Amygdala (tissue), 56 donors: ENCODE measurements at regions not wholly inside any gene's neighbourhood (a gene's known extent, or its start where the extent isn't known, plus 50 kb on each side); places are given as distances from the start of the nearest gene placed in this dataset.
"Not testable (repeated sequence)": the region's sequence is repeated elsewhere in the genome, so short reads cannot be mapped to it uniquely, and the experiment has no call there.

ENCODE experiments used
- DNase-seq, 56 donors: peaks; one replicate each; lab custom pipeline; 2025; lab: John Stamatoyannopoulos, UW

DNA sequence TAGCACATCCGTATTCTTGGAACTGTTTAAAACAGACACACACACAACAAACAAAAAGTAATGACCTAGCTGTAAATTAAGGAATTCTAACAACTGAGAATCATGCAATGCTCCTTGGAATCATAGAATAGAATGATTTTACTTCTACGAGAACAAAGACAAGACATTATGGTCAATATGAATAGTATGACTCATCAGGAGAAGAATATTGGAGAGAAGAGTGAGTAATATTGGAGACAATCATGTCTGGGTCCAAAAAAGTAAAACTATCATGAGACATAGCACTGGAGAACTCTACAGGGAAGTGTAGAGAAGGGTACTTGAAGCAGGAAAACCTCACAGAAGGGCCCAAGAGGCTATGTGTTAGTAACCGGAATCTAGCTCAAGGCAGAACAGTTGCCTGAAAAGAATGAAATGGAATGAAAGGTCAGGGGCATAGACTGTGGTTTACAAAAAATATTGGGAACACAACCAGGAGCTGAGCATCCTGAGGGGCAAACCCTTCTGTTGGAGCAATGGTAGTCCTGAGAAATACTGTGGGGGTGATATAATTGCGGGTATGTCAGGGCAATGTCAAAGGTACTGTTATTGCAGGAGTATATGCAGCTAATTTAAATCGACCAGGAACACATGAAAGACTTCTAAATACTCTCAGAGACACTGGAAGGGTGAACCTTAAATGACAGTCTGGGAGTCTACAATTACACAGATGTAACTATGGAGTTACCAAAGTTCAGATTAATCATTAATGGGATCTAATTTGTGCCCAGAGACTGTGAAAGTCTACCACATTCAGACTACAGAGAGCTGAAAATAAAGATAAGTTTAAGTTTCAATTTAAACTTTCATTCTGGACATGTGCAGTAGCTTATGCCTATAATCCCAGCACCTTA is 201.2 kb downstream of the BCHE start:
- no peak for DNase-seq

DNA sequence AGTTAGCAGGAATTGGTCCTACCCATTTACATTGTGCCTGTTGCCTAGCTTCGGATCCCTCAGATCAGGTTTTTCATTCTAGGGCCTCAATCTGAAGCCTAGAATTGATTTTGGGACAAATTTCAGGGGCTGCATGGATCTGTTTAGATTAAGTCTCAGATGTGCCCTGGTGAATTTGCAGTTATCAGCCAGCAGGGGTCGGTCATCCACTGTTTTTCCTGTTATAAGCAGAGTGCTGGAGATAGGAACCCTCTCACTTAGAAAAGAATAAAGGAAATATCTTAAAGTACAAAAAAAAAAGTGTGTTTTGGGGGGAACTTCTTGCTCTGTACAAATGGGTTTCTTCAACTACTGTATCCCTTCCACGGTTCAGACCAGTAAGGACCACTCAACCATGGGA is 212.5 kb downstream of the BCHE start:
- no peak for DNase-seq

DNA sequence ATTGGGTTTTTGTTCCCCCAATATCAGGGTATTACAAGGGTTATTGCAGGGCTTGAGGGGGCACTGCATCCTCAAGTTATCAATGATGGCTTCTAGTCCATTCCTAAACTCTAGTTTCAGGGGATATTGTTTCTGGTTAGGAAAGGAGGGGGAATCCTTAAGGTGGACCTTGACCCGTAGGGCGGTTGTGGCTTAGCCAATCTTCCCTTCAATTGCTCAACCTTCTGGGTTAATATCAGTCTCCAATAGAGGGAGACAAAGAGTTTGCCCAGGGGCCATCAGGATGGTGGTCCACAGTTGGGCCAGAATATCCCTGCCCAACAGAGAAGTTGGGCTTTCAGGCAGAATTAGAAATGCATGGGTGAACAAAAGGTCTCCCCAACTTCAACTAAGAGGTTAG is 214.9 kb downstream of the BCHE start:
- DNase-seq = no peak

DNA sequence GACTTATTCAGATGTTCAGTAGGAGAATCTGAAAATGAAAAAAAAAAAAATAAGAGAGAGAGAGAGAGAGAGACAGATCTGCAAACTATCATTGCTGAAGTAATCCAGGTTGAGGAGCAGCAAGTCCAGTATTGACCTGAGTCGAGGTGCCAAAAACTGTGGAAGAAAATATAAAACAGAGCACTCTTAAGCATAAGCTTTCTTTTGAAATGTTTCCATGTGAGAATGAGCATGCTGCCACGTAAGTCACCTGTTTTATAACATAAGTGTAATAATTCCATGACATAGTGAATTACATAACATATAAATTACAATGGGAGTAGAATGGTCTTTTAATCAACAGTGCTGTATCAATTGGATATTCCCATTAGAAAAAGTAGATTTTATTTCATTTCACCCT is 218.2 kb downstream of the BCHE start:
- no peak for DNase-seq

DNA sequence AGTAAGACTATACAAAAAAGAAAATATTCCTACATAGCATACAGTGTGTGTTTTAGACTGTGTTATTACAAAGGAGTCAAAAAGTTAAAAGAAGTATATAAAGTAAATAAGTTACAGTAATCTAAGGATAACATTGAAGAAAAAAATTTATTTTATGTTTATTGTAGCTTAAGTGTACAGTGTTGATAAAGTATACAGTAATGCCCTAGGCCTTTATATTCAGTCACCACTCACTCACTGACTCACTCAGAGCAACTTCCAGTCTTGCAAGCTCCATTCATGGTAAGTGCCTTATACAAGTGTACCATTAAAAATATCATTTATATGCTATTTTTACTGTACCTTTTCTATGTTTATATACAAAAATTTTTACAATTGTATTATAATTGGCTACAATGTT is 220.1 kb downstream of the BCHE start:
- DNase-seq = no peak

DNA sequence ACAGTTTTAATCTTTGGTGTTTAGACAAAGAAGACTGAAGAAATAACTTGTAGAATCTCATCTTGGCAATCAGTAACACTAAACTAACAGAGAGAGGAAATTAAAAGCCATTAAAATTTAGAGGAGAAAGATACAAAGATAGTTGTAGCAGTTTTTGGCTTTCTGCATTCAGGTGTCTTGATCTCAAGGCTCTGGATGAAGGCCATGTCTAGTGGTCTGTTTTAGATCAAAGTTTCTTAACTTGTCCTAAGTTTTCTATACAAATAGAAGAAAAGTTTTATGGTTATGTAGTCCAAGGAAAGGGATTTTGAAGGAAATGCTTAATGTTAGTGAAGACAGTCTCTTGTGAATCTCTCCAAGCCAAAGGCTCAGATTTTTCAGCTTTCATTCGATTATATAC is 222.9 kb downstream of the BCHE start:
- no peak for DNase-seq

DNA sequence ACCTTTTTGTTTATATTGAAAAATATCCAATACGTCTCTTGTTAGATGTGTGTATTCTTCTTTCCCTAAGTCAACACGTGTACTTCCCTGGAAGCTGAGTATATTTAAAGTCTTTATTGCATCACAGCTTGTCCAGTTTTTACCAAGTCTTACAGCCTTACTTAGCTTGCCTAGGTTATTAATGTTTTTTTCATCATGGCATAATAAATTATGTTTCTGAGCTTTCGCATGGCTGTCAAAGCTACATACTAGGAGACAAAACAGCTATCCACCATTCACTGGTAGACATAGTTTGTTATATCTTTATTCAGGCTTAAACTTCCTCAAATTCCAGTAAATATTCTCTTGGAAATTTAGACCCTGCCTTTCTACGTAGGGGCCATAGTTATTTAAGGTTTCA is 224.2 kb downstream of the BCHE start:
- no peak for DNase-seq

DNA sequence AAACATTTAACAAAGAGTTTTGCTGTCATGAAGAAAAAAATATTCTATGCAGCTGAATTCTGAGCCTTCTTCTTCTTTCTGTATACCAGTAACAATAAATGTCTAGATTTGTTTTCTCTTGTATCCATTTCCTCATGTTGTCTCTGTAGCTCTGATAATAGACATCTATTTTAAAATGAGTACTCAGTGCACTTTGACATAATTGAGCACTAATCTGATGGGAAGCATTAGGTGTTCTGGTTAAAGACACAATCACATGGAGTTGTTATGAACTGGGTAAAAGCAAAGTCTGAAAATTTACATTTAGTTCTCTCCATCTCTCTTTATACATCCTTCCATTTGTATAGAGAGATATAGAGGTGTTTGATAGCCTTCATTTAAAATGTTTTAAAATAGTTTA is 230.0 kb downstream of the BCHE start:
- no peak for DNase-seq

DNA sequence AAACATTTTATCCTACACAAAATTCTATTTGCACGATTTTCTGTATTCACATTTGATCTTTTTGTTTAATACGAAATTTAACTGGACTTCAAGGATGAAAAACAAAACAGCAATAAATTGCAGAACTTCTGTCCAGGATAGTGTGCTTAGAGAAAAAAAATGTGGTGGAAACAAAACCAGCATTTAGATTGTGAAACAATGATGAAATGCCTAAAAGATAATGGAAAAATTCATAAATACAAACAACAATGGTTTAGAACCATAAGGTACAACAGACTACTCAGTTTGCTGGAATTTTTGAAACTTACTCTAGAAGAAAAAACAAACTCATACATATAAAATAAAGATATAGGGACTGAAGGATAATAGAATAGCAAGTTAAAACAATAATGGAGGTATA is 234.0 kb downstream of the BCHE start:
- no peak for DNase-seq

DNA sequence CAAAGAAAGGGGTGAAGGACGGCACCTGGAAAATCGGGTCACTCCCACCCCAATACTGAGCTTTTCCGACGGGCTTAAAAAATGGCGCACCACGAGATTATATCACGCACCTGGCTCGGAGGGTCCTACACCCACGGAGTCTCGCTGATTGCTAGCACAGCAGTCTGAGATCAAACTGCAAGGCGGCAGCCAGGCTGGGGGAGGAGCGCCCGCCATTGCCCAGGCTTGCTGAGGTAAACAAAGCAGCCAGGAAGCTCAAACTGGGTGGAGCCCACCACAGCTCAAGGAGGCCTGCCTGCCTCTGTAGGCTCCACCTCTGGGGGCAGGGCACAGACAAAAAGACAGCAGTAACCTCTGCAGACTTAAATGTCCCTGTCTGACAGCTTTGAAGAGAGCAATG is 264.7 kb downstream of the BCHE start:
- not testable (repeated sequence) for DNase-seq

DNA sequence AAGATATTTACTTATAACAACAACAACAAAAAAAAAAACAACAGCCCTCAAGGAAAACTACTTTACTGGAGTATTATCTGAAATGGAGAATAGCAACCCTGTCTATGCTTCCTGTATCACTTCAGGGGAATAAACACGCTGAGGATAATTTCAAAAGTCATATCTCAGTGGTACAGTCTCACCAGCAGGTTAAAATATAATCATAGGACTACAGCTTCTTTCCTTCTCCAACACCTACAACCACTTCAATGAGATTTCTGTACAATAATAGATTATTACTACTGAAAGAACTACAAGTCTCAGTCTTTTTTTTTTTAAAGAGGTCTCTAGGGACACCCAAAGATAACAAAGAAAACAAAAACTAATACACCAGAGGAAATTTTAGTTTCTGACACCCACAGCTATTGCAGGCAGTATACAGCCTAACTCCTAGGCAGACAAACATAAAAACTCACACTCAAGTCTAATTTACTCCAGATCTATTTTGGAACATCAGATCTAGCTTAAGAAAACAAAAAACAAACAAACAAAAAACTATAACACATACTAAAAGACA is 268.2 kb downstream of the BCHE start:
- DNase-seq = no peak

DNA sequence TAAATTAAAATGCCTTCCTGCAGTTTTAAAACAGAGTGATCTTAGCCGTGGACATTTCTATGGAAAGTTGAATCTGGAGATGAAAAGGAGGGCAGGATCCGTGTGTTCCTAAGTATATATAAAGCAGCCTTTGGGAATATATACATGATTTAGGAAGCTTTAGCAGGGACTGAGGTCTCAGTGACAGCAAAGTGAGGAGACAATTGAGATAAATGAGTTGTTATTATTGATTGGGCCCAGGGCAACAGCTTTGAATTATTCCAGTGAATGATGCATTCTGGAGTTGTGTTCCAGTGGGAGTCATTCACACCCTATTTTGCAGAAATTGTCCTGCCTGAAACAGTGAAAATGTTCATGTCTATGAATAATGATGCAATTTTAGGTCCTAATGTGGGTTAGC is 281.4 kb downstream of the BCHE start:
- no peak for DNase-seq

DNA sequence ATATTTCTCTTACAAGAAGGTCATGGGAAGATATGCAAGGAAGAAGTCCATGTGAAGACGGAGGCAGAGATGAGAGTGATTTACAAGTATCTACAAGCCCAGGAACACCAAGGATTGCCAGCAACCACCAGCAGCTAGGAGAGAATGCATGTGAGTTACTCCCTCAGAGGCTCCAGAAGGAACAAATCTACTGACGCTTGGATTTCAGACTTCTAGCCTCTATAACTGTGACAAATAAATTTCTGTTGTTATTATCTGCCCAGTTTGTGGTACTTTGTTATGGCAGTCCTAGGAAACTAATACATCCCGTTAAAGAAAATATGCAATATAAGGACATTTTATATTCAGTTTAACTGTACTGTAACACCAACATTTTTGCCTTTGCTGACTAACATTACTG is 283.9 kb downstream of the BCHE start:
- DNase-seq = no peak

DNA sequence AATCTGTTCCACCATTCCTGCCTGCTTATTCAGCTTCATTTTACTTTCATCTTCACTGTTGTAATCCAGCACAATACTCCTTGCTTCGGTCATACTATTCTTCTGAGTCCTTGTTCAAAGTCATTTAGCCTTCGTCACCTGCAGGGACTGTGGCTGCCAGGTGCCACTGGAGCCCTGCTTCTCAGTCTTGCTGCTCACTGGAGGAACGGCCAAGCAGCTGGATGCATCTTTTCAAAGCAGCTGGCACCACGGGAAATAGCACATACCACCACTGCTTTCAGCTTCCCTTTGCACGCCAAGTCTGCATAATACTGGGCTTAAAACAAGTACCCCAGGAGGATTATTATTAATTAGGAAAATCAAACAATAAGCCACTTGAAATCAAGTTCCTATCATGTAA is 287.6 kb downstream of the BCHE start:
- DNase-seq = no peak

DNA sequence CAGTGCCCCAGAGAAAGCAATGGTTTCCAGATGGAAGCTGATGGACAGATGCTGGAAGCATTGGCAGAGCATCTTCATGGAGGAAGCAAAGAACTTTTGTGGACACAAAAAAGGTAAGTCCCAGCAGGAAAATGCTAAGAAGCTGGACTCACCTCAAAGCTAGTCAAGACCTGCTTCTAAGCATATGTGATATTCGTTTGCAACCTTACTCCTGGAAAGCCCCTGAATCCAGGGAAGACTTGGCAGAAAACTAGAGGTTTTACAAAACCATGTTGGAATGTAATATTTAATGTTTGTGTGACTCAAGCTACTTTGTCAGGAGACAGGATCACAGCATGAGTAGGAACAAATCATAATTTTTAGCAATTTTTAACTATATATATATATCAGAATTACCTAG is 288.2 kb downstream of the BCHE start:
- DNase-seq = no peak

DNA sequence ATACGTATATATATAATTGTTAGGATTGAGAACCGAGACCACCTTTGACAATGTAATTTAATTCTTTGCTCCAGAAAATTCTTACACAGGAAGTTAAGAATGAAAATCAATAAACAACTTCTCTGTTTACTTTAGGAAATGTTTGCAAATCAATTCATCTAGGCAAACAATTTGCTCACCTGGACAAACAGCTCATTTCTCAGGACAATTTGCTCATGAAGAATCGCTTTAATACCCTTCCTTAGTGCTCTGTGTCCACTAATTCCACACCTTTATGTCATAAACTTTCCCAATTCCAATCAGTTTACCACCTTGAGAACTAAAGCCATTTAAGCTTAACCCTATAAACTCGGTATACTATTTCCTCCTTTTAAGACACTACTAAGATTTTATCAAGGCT is 292.2 kb downstream of the BCHE start:
- no peak for DNase-seq

DNA sequence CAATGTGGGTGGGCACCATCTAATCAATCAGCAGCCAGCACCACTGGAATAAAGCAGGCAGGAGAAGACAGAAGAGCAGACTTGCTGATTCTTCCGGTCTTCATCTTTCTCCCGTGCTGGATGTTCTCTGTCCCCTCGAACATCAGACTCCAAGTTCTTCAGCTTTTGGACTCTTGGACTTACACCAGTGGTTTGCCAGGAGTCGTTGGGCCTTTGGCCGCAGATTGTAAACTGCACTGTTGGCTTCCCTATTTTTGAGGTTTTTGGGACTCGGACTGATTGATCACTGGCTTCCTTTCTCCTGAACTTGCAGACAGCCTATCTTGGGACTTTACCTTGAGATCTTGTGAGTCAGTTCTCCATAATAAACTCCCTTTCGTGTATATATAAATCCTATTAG is 292.8 kb downstream of the BCHE start:
- DNase-seq = no peak

DNA sequence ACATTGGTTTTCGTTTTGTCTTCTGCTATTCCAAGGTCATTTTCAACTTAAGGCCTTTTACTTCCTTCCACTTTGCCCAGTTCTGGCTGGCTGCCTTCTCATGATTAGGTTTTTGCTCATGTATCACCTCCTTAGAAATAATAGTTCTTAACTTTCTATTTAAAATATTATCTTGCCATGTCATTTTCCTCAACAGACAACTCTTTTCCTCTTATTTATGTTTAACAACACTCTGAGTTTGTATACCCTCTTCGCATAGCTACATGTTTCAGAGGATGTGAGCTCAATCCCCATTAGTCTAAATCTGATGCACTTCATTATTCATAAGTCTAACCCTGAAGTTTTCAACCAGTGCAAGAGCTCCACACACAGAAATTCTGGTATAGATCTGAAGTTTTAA is 299.1 kb downstream of the BCHE start:
- DNase-seq = no peak

DNA sequence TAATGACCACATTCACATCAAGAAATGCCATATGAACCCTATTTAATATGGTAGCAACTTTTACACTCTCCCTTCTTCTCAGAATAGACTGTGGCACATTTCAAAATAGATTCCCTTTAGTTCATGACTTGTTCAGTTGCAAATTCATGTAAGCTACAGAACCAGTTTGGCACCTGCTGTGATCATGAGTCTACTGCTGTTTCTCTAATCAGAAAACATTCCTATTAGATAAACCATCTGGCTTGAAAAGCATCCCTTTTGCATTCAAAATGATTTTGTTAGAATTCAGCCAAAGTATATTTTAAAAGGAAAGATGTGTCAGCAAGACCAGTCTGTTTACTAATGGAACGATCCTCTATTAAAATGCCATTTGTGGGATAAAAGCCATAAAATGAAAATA is 304.4 kb downstream of the BCHE start:
- peak in 3 of 56 donors; percentile 1 to 6 (median 4) for DNase-seq

DNA sequence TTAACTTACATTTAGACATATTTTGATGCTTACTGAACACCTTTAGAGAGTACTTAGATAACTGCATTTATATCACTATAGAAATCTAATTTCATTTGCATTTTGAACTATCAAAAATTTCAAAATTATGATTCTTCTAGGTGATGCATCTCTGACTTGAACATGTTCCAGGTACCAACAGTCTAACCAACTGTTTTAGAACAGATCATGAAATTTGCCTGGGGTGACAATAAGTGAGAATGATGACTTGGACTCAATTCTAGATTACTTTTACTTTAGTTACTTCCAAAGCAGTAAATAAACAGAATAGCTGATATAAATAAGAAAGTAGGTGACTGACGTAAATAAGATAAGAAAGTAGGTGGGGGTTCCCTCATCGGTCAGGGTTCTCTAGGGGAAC is 307.8 kb downstream of the BCHE start:
- no peak for DNase-seq

DNA sequence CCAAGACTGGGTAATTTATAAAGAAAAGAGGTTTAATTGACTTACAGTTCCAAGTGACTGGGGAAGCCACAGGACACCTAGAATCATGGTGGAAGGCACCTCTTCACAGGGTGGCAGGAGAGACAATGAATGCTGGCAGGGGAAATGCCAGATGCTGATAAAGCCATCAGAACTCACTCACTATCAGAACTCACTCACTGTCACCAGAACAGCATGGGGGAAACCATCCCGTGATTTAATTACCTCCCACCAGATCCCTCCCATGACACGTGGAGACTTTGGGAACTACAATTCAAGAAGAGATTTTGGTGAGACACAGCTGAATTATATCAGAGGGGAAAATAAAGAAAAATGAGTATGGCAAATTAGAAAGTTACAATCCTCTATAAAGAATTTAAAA is 310.9 kb downstream of the BCHE start:
- no peak for DNase-seq

DNA sequence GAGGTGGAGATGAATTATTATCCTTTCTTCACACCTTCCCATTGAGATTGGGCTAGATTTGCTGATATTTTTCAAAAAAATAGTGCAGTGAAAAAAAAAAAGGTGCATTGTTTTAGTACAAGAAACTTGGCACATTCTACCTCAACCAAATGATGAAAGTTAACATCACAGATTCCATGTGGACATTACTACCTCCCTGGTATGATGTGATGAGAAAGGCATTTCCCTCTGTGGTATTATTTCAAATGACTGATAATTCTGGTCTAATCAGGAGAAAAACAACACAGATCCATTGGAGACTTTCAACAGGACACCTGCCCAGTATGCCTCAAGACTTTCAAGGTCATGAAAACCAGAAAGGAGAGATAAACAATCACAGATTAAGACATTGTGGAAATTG is 313.4 kb downstream of the BCHE start:
- DNase-seq = no peak

DNA sequence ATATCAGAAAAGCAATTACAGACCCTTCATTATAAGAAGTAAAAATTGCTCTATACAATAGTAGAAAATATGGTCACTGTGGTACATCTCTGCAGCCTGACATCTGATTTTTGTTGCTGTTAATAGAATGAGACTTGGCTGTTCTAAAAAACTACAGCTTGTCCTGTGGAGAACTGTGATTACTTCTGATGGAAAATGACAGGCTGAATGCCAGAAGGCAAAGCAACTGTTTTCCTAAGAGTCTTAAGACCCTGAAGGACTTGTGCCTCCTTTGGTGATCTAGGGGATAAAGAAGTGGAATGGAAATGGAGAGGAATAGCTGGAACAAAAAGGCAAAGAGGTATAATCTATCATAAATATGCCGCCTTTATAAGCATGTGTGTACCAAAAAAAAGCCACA is 314.8 kb downstream of the BCHE start:
- DNase-seq = no peak
